PC-3 (cell line): ENCODE measurements at regions not wholly inside any gene's neighbourhood (a gene's known extent, or its start where the extent isn't known, plus 50 kb on each side); places are given as distances from the start of the nearest gene placed in this dataset.

Experiments
- ATAC-seq: fragments of 200-7000 bp; cut with Tn5 transposase; 2 replicates; pipeline ENCODE4 v1.9.1; 2020; ENCODE audit warnings: mild to moderate bottlenecking, moderate library complexity
- BruUV-seq: library from RNA; stranded (reverse); fragments of 400-500 nt; replicated peaks from 2 replicates; lab custom pipeline; 2021; lab: Mats Ljungman, UMichigan
- CTCF ChIA-PET: fragments of 300-600 bp; sonication (Branson Sonifier 250); formaldehyde crosslinking; loops from one replicate; lab custom pipeline; 2022; ENCODE audit warnings: antibody characterized with exemption; lab: Charles Lee
- POLR2A ChIA-PET: fragments of 300-600 bp; sonication (Branson Sonifier 250); formaldehyde crosslinking; loops from one replicate; lab custom pipeline; 2022; ENCODE audit warnings: antibody characterized with exemption; ENCODE audit not compliant: unreplicated experiment; lab: Charles Lee
- DNase-seq: peaks from one replicate; pipeline ENCODE4 v3.0.0-alpha.2; 2015
- H2AFZ ChIP-seq: fragments of 300-600 bp; sonication (generic); 2 replicates; pipeline ENCODE4 v1.6.0; 2016; ENCODE audit warnings: antibody characterized with exemption, low read length
- H3F3A ChIP-seq: fragments of 300-600 bp; sonication (generic); one replicate; pipeline ENCODE4 v1.6.0; 2017; ENCODE audit warnings: antibody characterized with exemption, low read length, control low read depth, mild to moderate bottlenecking; ENCODE audit not compliant: unreplicated experiment
- H3K27ac ChIP-seq: fragments of 300-600 bp; sonication (generic); 2 replicates; pipeline ENCODE4 v1.5.1; 2016; ENCODE audit warnings: mild to moderate bottlenecking, low read length
- H3K27me3 ChIP-seq: fragments of 300-600 bp; sonication (generic); 2 replicates; pipeline ENCODE4 v1.6.1; 2016; ENCODE audit warnings: low read length, mixed read lengths
- H3K36me3 ChIP-seq: fragments of 300-600 bp; sonication (generic); 2 replicates; pipeline ENCODE4 v1.6.1; 2016; ENCODE audit warnings: low read depth, mixed run types, low read length, mixed read lengths
- H3K4me1 ChIP-seq: fragments of 300-600 bp; sonication (generic); 2 replicates; pipeline ENCODE4 v1.5.1; 2016; ENCODE audit warnings: low read length; ENCODE audit not compliant: insufficient read depth
- H3K4me2 ChIP-seq: fragments of 300-600 bp; sonication (generic); 2 replicates; pipeline ENCODE4 v1.6.0; 2016; ENCODE audit warnings: low read length
- H3K4me3 ChIP-seq: fragments of 300-600 bp; sonication (generic); 2 replicates; pipeline ENCODE4 v1.5.1; 2016; ENCODE audit warnings: mild to moderate bottlenecking, low read length, mixed read lengths
- H3K79me2 ChIP-seq: fragments of 300-600 bp; sonication (generic); 2 replicates; pipeline ENCODE4 v1.6.1; 2017; ENCODE audit warnings: low read length, mixed read lengths
- H3K9ac ChIP-seq: fragments of 300-600 bp; sonication (generic); 2 replicates; pipeline ENCODE4 v1.6.0; 2016; ENCODE audit warnings: mild to moderate bottlenecking, low read length
- H3K9me2 ChIP-seq: fragments of 300-600 bp; sonication (generic); replicated peaks from 2 replicates; pipeline ENCODE4 v1.6.1; 2016; ENCODE audit warnings: mixed run types, low read length, mixed read lengths
- H3K9me3 ChIP-seq: fragments of 300-600 bp; sonication (generic); 2 replicates; pipeline ENCODE4 v1.6.1; 2016; ENCODE audit warnings: low read length, mixed read lengths
- H4K20me1 ChIP-seq: fragments of 300-600 bp; sonication (generic); 2 replicates; pipeline ENCODE4 v1.6.1; 2016; ENCODE audit warnings: low read length, mixed read lengths
- CTCF ChIP-seq: fragments of 300-600 bp; sonication (generic); conservative IDR thresholded peaks from 2 replicates; pipeline ENCODE4 v1.5.1; 2017; ENCODE audit warnings: antibody characterized with exemption, low read depth, mild to moderate bottlenecking, low read length
- EZH2 ChIP-seq: fragments of 300-600 bp; sonication (generic); IDR thresholded peaks from one replicate; pipeline ENCODE4 v1.6.1; 2017; ENCODE audit warnings: antibody characterized with exemption, mild to moderate bottlenecking, low read length; ENCODE audit not compliant: unreplicated experiment
- EZH2phosphoT487 ChIP-seq: fragments of 300-600 bp; sonication (generic); IDR thresholded peaks from 2 replicates; pipeline ENCODE4 v1.6.1; 2018; ENCODE audit warnings: mild to moderate bottlenecking, antibody characterized with exemption, low read length, borderline replicate concordance
- intact Hi-C: fragments of 100-400 bp; cut with micrococcal nuclease; formaldehyde crosslinking; loops from 2 replicates; pipeline ENCODE4 v1.9.0; 2023

GRCh38 chr5:93868851-93869250, 127.5 kb upstream of the POU5F2 start:
- Histone ChIP-seq H3K27me3 (no peaks in the 10 kb centered on the region), H3K9ac (no peak overlapping the region), H3K79me2 (no peaks in the 10 kb centered on the region), H3K4me2 (no peak overlapping the region), H2AFZ (no peak overlapping the region), H3K4me3 (no peak overlapping the region), H3F3A (no peaks in the 10 kb centered on the region), H4K20me1 (no peaks in the 10 kb centered on the region), H3K4me1 (0 out of 2 replicates have a peak, but pooled peaks cover 6% of the 10 kb centered on the region), H3K27ac (no peak overlapping the region), H3K36me3 (no peaks in the 10 kb centered on the region), H3K9me3 (no peaks in the 10 kb centered on the region), H3K9me2 (no peaks in the 10 kb centered on the region)
- DNase-seq (no peak), ATAC-seq (no peak)
- BruUV-seq, result no TSS peak
- CTCF ChIA-PET, result no interaction called here
- intact Hi-C loops, result no loop called here
- POLR2A ChIA-PET, result no interaction called here
- no peak for TF ChIP-seq EZH2
- no peak for TF ChIP-seq CTCF
- TF ChIP-seq EZH2phosphoT487, result no peak

GRCh38 chr5:93850311-93850710, 108.9 kb upstream of the POU5F2 start:
- Histone ChIP-seq H2AFZ (no peak overlapping the region), H3K4me3 (no peak overlapping the region), H3K9me2 (no peaks in the 10 kb centered on the region), H3K27me3 (no peaks in the 10 kb centered on the region), H3K9ac (no peak overlapping the region), H4K20me1 (no peaks in the 10 kb centered on the region), H3K36me3 (no peaks in the 10 kb centered on the region), H3F3A (no peaks in the 10 kb centered on the region), H3K27ac (no peak overlapping the region), H3K4me1 (no peaks in the 10 kb centered on the region), H3K79me2 (no peaks in the 10 kb centered on the region), H3K9me3 (no peaks in the 10 kb centered on the region), H3K4me2 (no peak overlapping the region)
- DNase-seq (no peak), ATAC-seq (peak; percentile 65)
- BruUV-seq, result no TSS peak
- POLR2A ChIA-PET, result no interaction called here
- CTCF ChIA-PET, result no interaction called here
- intact Hi-C loops, result no loop called here
- no peak for TF ChIP-seq EZH2
- TF ChIP-seq CTCF, result peak; percentile 23

GRCh38 chr5:93845376-93845775, 104.0 kb upstream of the POU5F2 start:
- BruUV-seq, result no TSS peak
- no peak overlapping the region for H3K27ac ChIP-seq
- no peak overlapping the region for H3K9ac ChIP-seq
- H3K4me3 ChIP-seq, result no peak overlapping the region
- H4K20me1 ChIP-seq, result no peaks in the 10 kb centered on the region
- no peak overlapping the region for H2AFZ ChIP-seq
- no peak for TF ChIP-seq CTCF
- no peak for TF ChIP-seq EZH2
- no peak for TF ChIP-seq EZH2phosphoT487
- ATAC-seq (peak; percentile 77), DNase-seq (peak; percentile 43)
- no peaks in the 10 kb centered on the region for H3K9me2 ChIP-seq
- ChIA-PET CTCF (no interaction called here), POLR2A (no interaction called here)
- no peaks in the 10 kb centered on the region for H3K4me1 ChIP-seq
- no peaks in the 10 kb centered on the region; the same call in 1 of the 2 replicates for H3K9me3 ChIP-seq
- H3K27me3 ChIP-seq, result no peaks in the 10 kb centered on the region
- intact Hi-C loops, result no loop called here
- H3F3A ChIP-seq, result no peaks in the 10 kb centered on the region
- no peaks in the 10 kb centered on the region for H3K79me2 ChIP-seq
- no peak overlapping the region for H3K4me2 ChIP-seq
- no peaks in the 10 kb centered on the region for H3K36me3 ChIP-seq
